Endothelial cell of umbilical vein (primary cell): ENCODE measurements at regions not wholly inside any gene's neighbourhood (a gene's known extent, or its start where the extent isn't known, plus 50 kb on each side); places are given as distances from the start of the nearest gene placed in this dataset.

Experiments
- BruUV-seq: library from RNA; stranded (reverse); fragments of 400-500 nt; replicated peaks from 2 replicates; lab custom pipeline; 2021; lab: Mats Ljungman, UMichigan
- CTCF ChIA-PET: fragments of 300-600, 350-600 bp; sonication (Branson Sonifier 250); formaldehyde crosslinking; loops from one replicate; lab custom pipeline; 2021; ENCODE audit warnings: antibody characterized with exemption, inconsistent platforms; lab: Charles Lee
- POLR2A ChIA-PET: fragments of 300-600, 350-600 bp; sonication (Branson Sonifier 250); formaldehyde crosslinking; loops from one replicate; lab custom pipeline; 2021; ENCODE audit warnings: antibody characterized with exemption, inconsistent platforms; lab: Charles Lee
- DNase-seq: peaks from one replicate; pipeline ENCODE4 v3.0.0-alpha.2; 2011; ENCODE audit warnings: low read depth, low spot score
- FAIRE-seq: peaks from 2 replicates; lab custom pipeline; 2011; peaks lifted over from hg19 to GRCh38; lab: Jason Lieb, UNC
- H2AFZ ChIP-seq: 2 replicates; pipeline ENCODE4 v1.6.0; 2012; ENCODE audit warnings: low read depth, low read length, control low read depth, inconsistent platforms
- H3K27ac ChIP-seq: 2 replicates; pipeline ENCODE4 v1.5.1; 2011; ENCODE audit warnings: low read depth, mild to moderate bottlenecking, control low read depth, low read length, moderate library complexity; ENCODE audit not compliant: insufficient read depth
- H3K27me3 ChIP-seq, 2 experiments: 2 replicates each; pipeline versions ENCODE4 v1.6.0 to v1.6.1; 2011; ENCODE audit warnings: low read length in 2 of 2, mixed read lengths in 1 of 2; ENCODE audit not compliant: control insufficient read depth in 2 of 2, insufficient read depth in 2 of 2
- H3K36me3 ChIP-seq, 2 experiments: 2 replicates in 1 of 2; 3 replicates in 1 of 2; pipeline ENCODE4 v1.5.1; 2011; ENCODE audit warnings: low read length in 2 of 2, mild to moderate bottlenecking in 1 of 2, moderate library complexity in 1 of 2; ENCODE audit not compliant: control insufficient read depth in 2 of 2, insufficient read depth in 2 of 2; ENCODE audit errors: extremely low read depth in 1 of 2
- H3K4me1 ChIP-seq: 3 replicates; pipeline ENCODE4 v1.5.1; 2011; ENCODE audit warnings: mild to moderate bottlenecking, low read length; ENCODE audit not compliant: control insufficient read depth, insufficient read depth; ENCODE audit errors: extremely low read depth
- H3K4me2 ChIP-seq: 2 replicates; pipeline ENCODE4 v1.6.1; 2011; ENCODE audit warnings: low read length, control low read depth, mixed read lengths; ENCODE audit not compliant: insufficient read depth
- H3K4me3 ChIP-seq, 3 experiments: fragments of 200-600 bp in 1 of 3; sonication (generic), shearing (Covaris generic) in 1 of 3; replicated peaks in 1 of 3; 2 replicates each; pipeline ENCODE4 v1.5.1; 2011 to 2016; ENCODE audit warnings: control low read depth in 3 of 3, low read length in 3 of 3, mild to moderate bottlenecking in 2 of 3, inconsistent platforms in 1 of 3, low read depth in 1 of 3, moderate library complexity in 1 of 3; ENCODE audit not compliant: insufficient read depth in 1 of 3
- H3K79me2 ChIP-seq: 2 replicates; pipeline ENCODE4 v1.6.0; 2012; ENCODE audit warnings: low read length, inconsistent platforms; ENCODE audit not compliant: control insufficient read depth, insufficient read depth
- H3K9ac ChIP-seq: replicated peaks from 2 replicates; pipeline ENCODE3; 2011; ENCODE audit warnings: low read length, control low read depth; ENCODE audit not compliant: insufficient read depth; ENCODE audit errors: extremely low read depth
- H3K9me1 ChIP-seq: replicated peaks from 3 replicates; pipeline ENCODE4 v1.6.0; 2011; ENCODE audit warnings: mild to moderate bottlenecking, low read length; ENCODE audit not compliant: control insufficient read depth, insufficient read depth; ENCODE audit errors: extremely low read depth
- H3K9me3 ChIP-seq: replicated peaks from 2 replicates; pipeline ENCODE4 v1.5.1; 2012; ENCODE audit warnings: low read length, inconsistent platforms; ENCODE audit not compliant: control insufficient read depth, insufficient read depth
- H4K20me1 ChIP-seq: replicated peaks from 2 replicates; pipeline ENCODE3; 2011; ENCODE audit warnings: mild to moderate bottlenecking, low read length; ENCODE audit not compliant: control insufficient read depth, insufficient read depth; ENCODE audit errors: extremely low read depth
- CTCF ChIP-seq, 2 donors: IDR thresholded peaks; 1 replicate in 1 of 2; 2 replicates in 1 of 2; pipeline ENCODE4 v1.5.1; 2011; ENCODE audit warnings: low read length in 2 of 2, mild to moderate bottlenecking in 2 of 2, moderate library complexity in 2 of 2, control low read depth in 1 of 2, inconsistent platforms in 1 of 2, low read depth in 1 of 2; ENCODE audit not compliant: insufficient read depth in 1 of 2; ENCODE audit errors: extremely low read depth in 1 of 2
- EZH2 ChIP-seq: IDR thresholded peaks from 2 replicates; pipeline ENCODE4 v1.6.1; 2012; ENCODE audit warnings: borderline replicate concordance, low read depth, mild to moderate bottlenecking, moderate library complexity, low read length, inconsistent platforms; ENCODE audit not compliant: severe bottlenecking
- FOS ChIP-seq: IDR thresholded peaks from 2 replicates; pipeline ENCODE4 v1.6.1; 2011; ENCODE audit warnings: mild to moderate bottlenecking, low read length, moderate library complexity, borderline replicate concordance; ENCODE audit not compliant: insufficient read depth
- GATA2 ChIP-seq: IDR thresholded peaks from 2 replicates; pipeline ENCODE4 v1.7.0; 2011; ENCODE audit warnings: low read depth, mild to moderate bottlenecking, moderate library complexity, mixed read lengths, low read length; ENCODE audit not compliant: insufficient read length, insufficient read depth
- JUN ChIP-seq: IDR thresholded peaks from 2 replicates; pipeline ENCODE4 v1.6.1; 2011; ENCODE audit warnings: borderline replicate concordance, low read depth; ENCODE audit not compliant: insufficient read length, insufficient read depth
- MAX ChIP-seq: IDR thresholded peaks from 2 replicates; pipeline ENCODE4 v1.6.1; 2011; ENCODE audit not compliant: insufficient read depth, insufficient read length
- MYC ChIP-seq: IDR thresholded peaks from one replicate; pipeline ENCODE4 v1.6.1; 2011; ENCODE audit warnings: mild to moderate bottlenecking, low read depth, low read length
- POLR2A ChIP-seq: IDR thresholded peaks from 2 replicates; pipeline ENCODE4 v1.6.1; 2012; ENCODE audit warnings: low read depth, mild to moderate bottlenecking, control low read depth, low read length
- POLR2AphosphoS5 ChIP-seq: IDR thresholded peaks from 2 replicates; pipeline ENCODE4 v1.6.1; 2012; ENCODE audit warnings: low read depth, mild to moderate bottlenecking, control low read depth, low read length, moderate library complexity; ENCODE audit not compliant: insufficient read depth
- dilution Hi-C: fragments of 300-500 bp; cut with MboI; formaldehyde crosslinking; loops from one replicate; pipeline ENCODE4 v1.15.0; 2019; ENCODE audit warnings: low sequenced_read_pairs; ENCODE audit not compliant: extremely low pct_ligation_motif_present
- intact Hi-C: fragments of 100-400 bp; cut with micrococcal nuclease; formaldehyde crosslinking; loops from one replicate; pipeline ENCODE4 v1.10.0; 2022

GRCh38 chr10:130986846-130987245 is 324.7 kb downstream of the TCERG1L start:
- dilution Hi-C loops: no loop called here
- DNase-seq (no peak), FAIRE-seq (no peak)
- Histone ChIP-seq H3K4me3 (no peak overlapping the region), H4K20me1 (no peaks in the 10 kb centered on the region), H3K4me2 (no peak overlapping the region), H3K79me2 (no peaks in the 10 kb centered on the region), H3K9ac (no peak overlapping the region), H2AFZ (no peak overlapping the region), H3K36me3 (no peaks in the 10 kb centered on the region), H3K27ac (no peak overlapping the region), H3K4me1 (no peaks in the 10 kb centered on the region), H3K9me3 (peaks cover 3% of the 10 kb centered on the region), H3K9me1 (no peaks in the 10 kb centered on the region), H3K27me3 (no peaks in the 10 kb centered on the region)
- intact Hi-C loops: no loop called here
- TF ChIP-seq JUN (no peak), MYC (no peak), POLR2A (no peak), EZH2 (no peak), POLR2AphosphoS5 (no peak), MAX (no peak), CTCF (IDR thresholded peaks at IDR 0.05; ENCODE audit: extremely low read depth in 1 of 2, insufficient read depth in 1 of 2, low read depth in 1 of 2, low read length in 2 of 2) (no peak), GATA2 (no peak), FOS (no peak)
- ChIA-PET POLR2A (interaction anchor here (1.0 kb wide), 1 partner anchor 150 kb away, joined by 3 read pairs; no protein-coding TSS in a partner anchor), CTCF (no interaction called here)
- no TSS peak for BruUV-seq
